HL-60 (cell line): ENCODE measurements at regions not wholly inside any gene's neighbourhood (a gene's known extent, or its start where the extent isn't known, plus 50 kb on each side); places are given as distances from the start of the nearest gene placed in this dataset.
"Not testable (repeated sequence)": the region's sequence is repeated elsewhere in the genome, so short reads cannot be mapped to it uniquely, and the experiment has no call there.

Experiments
- DNase-seq, 2 experiments: peaks; one replicate each; pipeline ENCODE4 v3.0.0-alpha.2; 2010 to 2020; ENCODE audit warnings: low read depth in 1 of 2, low spot score in 1 of 2
- H3K27ac ChIP-seq: fragments of 250-450 bp; sonication (Bioruptor Pico); replicated peaks from 2 replicates; pipeline ENCODE4 v1.5.1; 2020; ENCODE audit warnings: mild to moderate bottlenecking, moderate library complexity
- H3K27me3 ChIP-seq: fragments of 250-450 bp; sonication (Bioruptor Pico); 2 replicates; pipeline ENCODE4 v1.5.1; 2021; ENCODE audit warnings: mild to moderate bottlenecking, moderate library complexity; ENCODE audit not compliant: insufficient read depth, poor library complexity, severe bottlenecking
- H3K4me3 ChIP-seq: replicated peaks from 2 replicates; pipeline ENCODE4 v1.5.1; 2011; ENCODE audit warnings: mild to moderate bottlenecking, control low read depth, low read length; ENCODE audit not compliant: insufficient read depth
- CTCF ChIP-seq: IDR thresholded peaks from one replicate; pipeline ENCODE4 v1.5.1; 2011; ENCODE audit warnings: low read length, control low read depth, inconsistent platforms; ENCODE audit not compliant: insufficient read depth
- GABPA ChIP-seq: IDR thresholded peaks from 2 replicates; pipeline ENCODE4 v1.6.1; 2012; ENCODE audit warnings: low read depth
- POLR2AphosphoS5 ChIP-seq: IDR thresholded peaks from 2 replicates; pipeline ENCODE4 v1.6.1; 2012; ENCODE audit warnings: low read depth
- REST ChIP-seq: IDR thresholded peaks from 2 replicates; pipeline ENCODE4 v1.6.1; 2012; ENCODE audit warnings: low read depth; ENCODE audit not compliant: insufficient replicate concordance
- SPI1 ChIP-seq: IDR thresholded peaks from 2 replicates; pipeline ENCODE4 v1.6.1; 2012; ENCODE audit warnings: low read depth, mild to moderate bottlenecking, borderline replicate concordance

GRCh38 chr14:43671716-43672485, 835.2 kb downstream of the FSCB start:
- H3K27me3 ChIP-seq: no peaks in the 10 kb centered on the region
- no peak for DNase-seq
- H3K4me3 ChIP-seq: no peak overlapping the region
- no peak overlapping the region for H3K27ac ChIP-seq
- no peak for TF ChIP-seq POLR2AphosphoS5

- Histone ChIP-seq H3K27me3 (no peaks in the 10 kb centered on the region), H3K4me3 (no peak overlapping the region), H3K27ac (no peak overlapping the region)
- no peak for DNase-seq
- no peak for TF ChIP-seq SPI1
- no peak for TF ChIP-seq CTCF
- TF ChIP-seq REST: no peak
- no peak for TF ChIP-seq POLR2AphosphoS5
- no peak for TF ChIP-seq GABPA
Observed at GRCh38 chr14:43669355-43669754, 837.7 kb downstream of the FSCB start.

- DNase-seq: no peak
- H3K4me3 ChIP-seq: no peak overlapping the region
- no peak overlapping the region for H3K27ac ChIP-seq
- H3K27me3 ChIP-seq: no peaks in the 10 kb centered on the region
- TF ChIP-seq GABPA (no peak), REST (no peak), POLR2AphosphoS5 (no peak), SPI1 (no peak), CTCF (no peak)
Observed at GRCh38 chr14:43665570-43666267, 841.4 kb downstream of the FSCB start.

- DNase-seq, H3K27me3 ChIP-seq, H3K27ac ChIP-seq, H3K4me3 ChIP-seq: not testable (repeated sequence)
Observed at GRCh38 chr14:43655194-43655593, 851.9 kb downstream of the FSCB start.
